ENCODE measurements at regions not wholly inside any gene's neighbourhood (a gene's known extent, or its start where the extent isn't known, plus 50 kb on each side); places are given as distances from the start of the nearest gene placed in this dataset.

DNA sequence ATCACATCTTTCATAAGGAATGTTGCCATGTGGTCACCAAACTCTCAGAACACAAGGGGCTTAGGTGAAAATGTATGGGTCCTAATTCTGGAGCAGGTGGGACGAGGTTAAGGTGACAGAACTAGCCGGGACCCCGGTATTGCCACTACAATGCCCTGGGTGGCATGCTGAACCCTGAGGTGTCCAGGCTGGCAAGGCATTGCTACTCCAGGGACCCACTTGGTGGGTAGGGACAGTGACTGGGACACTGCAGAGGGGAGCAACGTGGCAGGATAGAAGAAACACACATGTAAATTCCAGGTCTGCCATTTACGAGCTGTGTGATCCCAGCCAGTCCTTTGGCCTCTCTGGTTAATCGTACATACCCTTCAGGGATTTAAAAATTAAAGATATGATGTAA lies 206.9 kb upstream of the MVB12B start:
- DNase-seq (ENCODE audit: extremely low spot score, insufficient read length, low read depth), result no peak
- FAIRE-seq, result no peak

- no peak for DNase-seq (ENCODE audit: extremely low spot score, insufficient read length, low read depth)
Measured at GRCh38 chr9:126122901-126123616, 203.6 kb upstream of the MVB12B start.

GRCh38 chr9:126123927-126124326 lies 202.7 kb upstream of the MVB12B start:
- no peak for DNase-seq (ENCODE audit: extremely low spot score, insufficient read length, low read depth)
- FAIRE-seq, result no peak

More at GRCh38 chr9:126122901-126123616, 203.6 kb upstream of the MVB12B start:
- FAIRE-seq, result no peak

GRCh38 chr9:126125177-126125576 lies 201.5 kb upstream of the MVB12B start:
- DNase-seq (ENCODE audit: extremely low spot score, insufficient read length, low read depth) (no peak), FAIRE-seq (no peak)

DNA sequence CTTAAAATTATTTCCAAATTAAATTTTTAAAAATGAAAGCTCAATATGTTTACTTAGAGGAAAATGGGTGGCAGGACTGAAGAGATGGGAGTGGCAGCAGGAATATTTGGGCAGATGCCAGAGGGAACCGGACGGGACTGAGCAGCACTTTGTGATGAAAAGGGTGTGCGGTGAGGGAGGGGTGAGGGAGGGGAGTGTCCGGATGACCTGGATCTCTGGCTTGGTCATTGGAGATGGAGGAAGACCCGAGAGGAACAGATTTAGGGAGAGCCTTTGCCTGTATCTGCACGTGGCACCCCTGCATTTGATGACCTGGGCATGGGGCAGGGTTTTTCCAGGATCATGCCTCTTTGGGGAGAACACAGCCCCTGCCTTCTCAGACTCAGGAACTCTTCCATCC lies 201.1 kb upstream of the MVB12B start:
- FAIRE-seq (no peak), DNase-seq (ENCODE audit: extremely low spot score, insufficient read length, low read depth) (no peak)

DNA sequence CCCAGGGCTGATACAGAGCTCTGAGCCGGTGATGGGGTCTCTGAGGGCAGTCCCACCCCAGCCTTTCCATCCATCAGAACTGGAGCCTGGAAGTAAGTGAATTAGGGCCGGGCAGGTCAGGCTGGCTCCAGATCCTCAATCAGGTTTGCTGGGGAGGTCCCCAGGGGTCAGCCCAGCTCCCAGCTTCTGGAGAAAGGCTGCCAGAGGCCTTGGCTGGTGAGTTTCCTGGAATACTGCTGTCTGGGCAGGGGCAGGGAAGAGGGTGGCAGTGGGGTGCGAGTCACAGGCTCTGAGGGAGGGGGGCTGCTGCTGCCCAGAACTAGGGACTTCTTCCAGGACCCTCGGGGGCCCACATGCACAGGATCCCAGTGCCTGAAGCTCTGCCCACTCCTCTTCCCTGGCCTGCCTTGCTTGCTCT lies 200.6 kb upstream of the MVB12B start:
- FAIRE-seq (no peak), DNase-seq (ENCODE audit: extremely low spot score, insufficient read length, low read depth) (no peak)

GRCh38 chr9:126126807-126127206 lies 199.8 kb upstream of the MVB12B start:
- FAIRE-seq (no peak), DNase-seq (ENCODE audit: extremely low spot score, insufficient read length, low read depth) (no peak)

DNA sequence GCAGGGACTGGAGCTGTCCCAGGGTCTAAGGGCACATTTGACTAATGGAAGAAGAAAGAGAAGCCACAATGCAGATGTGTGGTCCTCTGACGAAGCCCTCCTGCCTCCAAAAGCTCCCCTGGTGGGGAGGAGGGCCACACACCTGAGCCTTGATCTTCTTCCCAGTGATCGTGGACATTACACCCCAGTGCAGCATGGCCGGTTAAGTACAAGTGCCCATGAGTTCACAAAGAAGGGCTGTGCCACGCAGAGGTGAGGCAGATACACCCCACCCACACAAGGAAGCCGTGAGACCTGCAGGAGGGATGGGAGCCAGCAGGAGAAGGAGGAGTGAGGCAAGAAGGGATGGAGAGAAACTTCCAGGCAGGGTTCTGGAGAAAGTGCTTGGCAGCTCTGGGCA lies 199.0 kb upstream of the MVB12B start:
- DNase-seq (ENCODE audit: extremely low spot score, insufficient read length, low read depth), result no peak
- FAIRE-seq, result no peak

DNA sequence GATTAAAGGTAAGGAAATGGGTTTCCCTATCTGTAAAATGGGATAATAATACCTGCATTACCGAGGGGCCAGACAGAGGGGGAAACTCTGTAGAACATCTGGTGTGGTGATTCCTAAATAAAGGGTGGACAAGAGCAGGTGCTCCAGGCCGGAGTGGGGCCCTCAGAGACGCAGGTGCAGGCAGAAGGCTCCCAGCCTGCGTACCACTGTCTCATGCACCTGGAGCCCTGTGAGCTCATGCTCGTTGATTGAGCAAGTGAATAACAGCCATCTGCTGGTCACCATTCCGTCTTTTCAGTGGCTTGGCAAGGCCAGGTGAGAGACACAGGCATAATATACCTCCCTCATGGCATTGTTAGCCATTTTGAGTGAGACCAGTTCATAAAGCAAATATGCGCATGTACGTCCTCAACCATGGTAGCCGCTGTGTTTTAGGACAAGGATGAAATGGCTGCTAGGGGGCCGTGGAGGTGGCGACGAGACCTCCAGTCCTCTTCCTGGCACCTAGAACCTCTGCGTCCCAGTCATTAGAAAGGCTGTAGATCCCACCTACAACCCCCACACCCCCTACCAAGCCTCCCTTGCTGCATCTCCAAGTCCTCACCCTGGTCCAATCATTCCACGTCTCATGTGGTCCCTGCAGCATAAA lies 198.0 kb upstream of the MVB12B start:
- FAIRE-seq (no peak), DNase-seq (ENCODE audit: extremely low spot score, insufficient read length, low read depth) (no peak)

GRCh38 chr9:126131066-126132010 lies 195.3 kb upstream of the MVB12B start:
- DNase-seq (ENCODE audit: extremely low spot score, insufficient read length, low read depth), result no peak
- FAIRE-seq, result no peak

DNA sequence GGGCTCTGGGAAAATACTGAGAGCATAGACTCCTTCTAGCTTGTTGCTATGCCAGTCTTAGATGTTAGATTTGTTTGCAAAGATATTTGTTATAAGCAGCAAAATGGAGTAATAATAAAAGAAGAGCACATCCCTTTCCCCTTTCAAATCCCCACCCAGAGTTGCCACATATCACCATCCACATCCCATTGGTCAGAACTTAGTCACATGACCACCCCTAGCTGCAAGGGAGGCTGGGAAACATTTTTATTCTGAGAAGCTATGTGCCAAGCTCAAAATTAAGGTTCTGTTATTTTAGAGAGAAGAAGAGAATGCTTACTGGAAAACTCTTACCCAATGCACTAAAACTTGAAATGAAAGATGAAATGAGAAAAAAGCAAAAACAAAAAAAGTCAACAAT lies 193.9 kb upstream of the MVB12B start:
- DNase-seq (ENCODE audit: extremely low spot score, insufficient read length, low read depth), result no peak
- no peak for FAIRE-seq

GRCh38 chr9:126144196-126144595 lies 182.4 kb upstream of the MVB12B start:
- DNase-seq (ENCODE audit: extremely low spot score, insufficient read length, low read depth), result no peak
- peak; percentile 41 for FAIRE-seq

GRCh38 chr9:126144603-126145456 lies 181.8 kb upstream of the MVB12B start:
- DNase-seq (ENCODE audit: extremely low spot score, insufficient read length, low read depth) (no peak), FAIRE-seq (no peak)

GRCh38 chr9:126145887-126146253 lies 180.8 kb upstream of the MVB12B start:
- FAIRE-seq, result no peak
- no peak for DNase-seq (ENCODE audit: extremely low spot score, insufficient read length, low read depth)

GRCh38 chr9:126146254-126147145 lies 180.1 kb upstream of the MVB12B start:
- peak; percentile 29 for DNase-seq (ENCODE audit: extremely low spot score, insufficient read length, low read depth)
- no peak for FAIRE-seq

DNA sequence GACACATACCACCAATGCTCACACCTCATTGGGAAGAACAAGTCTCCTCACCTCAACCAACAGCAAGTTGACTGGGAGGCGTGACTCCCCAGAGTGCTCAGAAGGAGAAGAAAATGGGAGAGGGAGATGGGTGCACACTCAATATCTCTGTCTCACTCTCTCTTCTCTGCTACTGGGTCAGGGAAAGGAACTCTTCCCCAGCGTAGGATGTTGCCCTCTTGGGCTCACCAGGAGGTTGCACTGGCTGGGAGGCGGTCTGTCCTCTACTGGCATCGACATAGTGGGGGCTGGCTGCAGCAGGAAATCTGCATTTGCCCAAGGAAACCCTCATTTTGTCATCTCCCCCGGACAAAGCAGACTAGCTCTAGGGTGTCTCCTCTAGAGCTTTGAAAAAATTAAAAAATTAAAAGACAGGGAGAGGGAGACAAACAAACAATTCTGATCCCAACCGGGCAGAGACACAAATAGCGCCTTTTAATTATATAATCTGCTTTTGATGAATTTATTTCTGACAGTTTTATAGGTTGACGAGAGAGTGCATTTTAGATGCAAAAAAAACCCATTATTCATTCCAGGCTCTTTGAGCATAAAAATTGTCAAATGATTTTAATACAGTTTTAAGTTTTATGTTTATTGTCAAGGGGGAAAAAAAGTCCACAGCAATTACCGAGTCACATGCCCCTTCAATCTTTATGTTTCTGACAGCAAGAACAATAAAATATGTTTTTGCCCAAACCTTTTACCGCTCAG lies 179.3 kb upstream of the MVB12B start:
- FAIRE-seq (no peak), DNase-seq (ENCODE audit: extremely low spot score, insufficient read length, low read depth) (no peak)

DNA sequence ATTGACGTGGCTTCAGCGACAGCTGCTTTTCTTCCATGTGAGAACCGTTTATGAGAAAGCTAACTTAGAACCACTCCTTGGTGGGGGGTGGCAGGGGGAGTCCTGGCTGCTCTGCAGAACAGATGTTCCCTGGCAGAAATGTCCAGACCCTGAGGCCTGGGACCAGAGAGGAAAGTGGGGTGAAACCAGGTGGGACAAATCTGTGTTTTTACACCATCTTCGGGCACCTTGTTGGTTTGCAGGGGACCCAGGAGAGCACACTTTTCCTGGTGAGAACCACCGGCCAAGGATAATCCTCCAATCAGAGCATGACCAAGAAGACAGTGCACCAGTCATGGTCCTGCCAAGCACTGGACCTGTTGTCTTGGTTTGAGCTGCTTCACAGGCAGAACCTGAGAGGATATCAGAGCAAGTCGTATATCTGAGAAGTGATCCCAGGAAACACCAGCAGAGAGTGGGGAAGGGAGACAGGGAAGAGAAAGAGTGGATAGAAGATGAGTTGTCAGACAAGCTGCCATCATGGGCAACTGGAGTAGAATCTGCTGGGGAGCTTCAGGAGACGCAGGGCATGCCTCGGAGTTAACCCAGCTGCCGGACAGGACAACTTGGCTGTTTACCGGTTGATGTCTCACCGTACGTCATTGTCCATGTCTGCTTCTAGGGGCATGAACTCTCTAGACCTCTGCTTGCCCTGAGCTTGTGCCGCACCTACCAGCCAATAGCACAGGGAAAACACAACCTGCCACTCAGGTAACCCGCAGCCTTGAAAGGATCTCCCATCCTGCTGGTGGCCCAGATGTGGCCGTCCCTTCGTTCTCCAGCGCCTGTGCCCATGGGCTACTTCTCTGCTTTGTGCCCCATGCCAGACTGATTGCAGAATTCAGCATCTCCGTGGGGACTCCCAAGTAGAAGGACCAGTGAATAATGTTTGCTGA lies 178.4 kb upstream of the MVB12B start:
- FAIRE-seq, result no peak
- DNase-seq (ENCODE audit: extremely low spot score, insufficient read length, low read depth), result no peak
